Kidney (tissue), 13 donors: ENCODE measurements at regions not wholly inside any gene's neighbourhood (a gene's known extent, or its start where the extent isn't known, plus 50 kb on each side); places are given as distances from the start of the nearest gene placed in this dataset.
A peak's percentile ranks its signal among the peaks of the same experiment; 100 is the strongest.

ENCODE experiments used
- DNase-seq, 5 donors: peaks; one replicate each; pipeline ENCODE4 v3.0.0-alpha.2; 2013 to 2020
- FAIRE-seq: peaks from 2 replicates; lab custom pipeline; 2012; peaks lifted over from hg19 to GRCh38; lab: Jason Lieb, UNC
- H3K27ac ChIP-seq, 2 donors: one replicate each; pipeline ENCODE4 v1.7.0; 2013; ENCODE audit warnings: low read depth in 2 of 2, low read length in 2 of 2, inconsistent platforms in 1 of 2
- H3K27me3 ChIP-seq: one replicate; pipeline ENCODE4 v1.7.1; 2013; ENCODE audit warnings: low read length, inconsistent platforms; ENCODE audit not compliant: control insufficient read depth, insufficient read depth
- H3K36me3 ChIP-seq, 3 donors: one replicate each; pipeline versions ENCODE4 v1.7.0 to v1.7.1; 2013; ENCODE audit warnings: low read length in 3 of 3, control low read depth in 1 of 3, inconsistent platforms in 1 of 3; ENCODE audit not compliant: insufficient read depth in 3 of 3, control insufficient read depth in 2 of 3
- H3K4me1 ChIP-seq, 3 donors: one replicate each; pipeline versions ENCODE4 v1.7.0 to v1.7.1; 2013; ENCODE audit warnings: low read length in 3 of 3, inconsistent platforms in 1 of 3, low read depth in 1 of 3; ENCODE audit not compliant: control insufficient read depth in 2 of 3, insufficient read depth in 2 of 3
- H3K4me3 ChIP-seq, 3 donors: one replicate each; pipeline versions ENCODE4 v1.7.0 to v1.8.1; 2013; ENCODE audit warnings: low read length in 3 of 3, control low read depth in 1 of 3, inconsistent platforms in 1 of 3
- H3K9ac ChIP-seq, 3 donors: one replicate each; pipeline versions ENCODE4 v1.7.0 to v1.7.1; 2013; ENCODE audit warnings: low read length in 3 of 3, control low read depth in 1 of 3, inconsistent platforms in 1 of 3
- H3K9me3 ChIP-seq, 3 donors: one replicate each; pipeline versions ENCODE4 v1.7.0 to v1.7.1; 2013; ENCODE audit warnings: low read length in 3 of 3, control low read depth in 1 of 3, inconsistent platforms in 1 of 3; ENCODE audit not compliant: control insufficient read depth in 2 of 3, insufficient read depth in 1 of 3
- intact Hi-C: fragments of 100-400 bp; cut with DNase I; formaldehyde crosslinking; loops from one replicate; pipeline ENCODE4 v1.11.1; 2022
- TF ChIP-seq, protein P1 (sequence below): IDR thresholded peaks from 3 replicates; pipeline ENCODE4 v1.5.1; 2012; ENCODE audit warnings: mild to moderate bottlenecking, moderate library complexity, borderline replicate concordance; ENCODE audit not compliant: insufficient read depth; ENCODE audit errors: extremely low read depth
- donor health status: control.
- donor health status: control.
- donor health status: control.
- donor health status: control.
- donor health status: control.
- donor health status: DM: yes; HTN: yes; CAD: no.
- donor health status: Normal renal cell carcinoma (clear cell type).

DNA sequence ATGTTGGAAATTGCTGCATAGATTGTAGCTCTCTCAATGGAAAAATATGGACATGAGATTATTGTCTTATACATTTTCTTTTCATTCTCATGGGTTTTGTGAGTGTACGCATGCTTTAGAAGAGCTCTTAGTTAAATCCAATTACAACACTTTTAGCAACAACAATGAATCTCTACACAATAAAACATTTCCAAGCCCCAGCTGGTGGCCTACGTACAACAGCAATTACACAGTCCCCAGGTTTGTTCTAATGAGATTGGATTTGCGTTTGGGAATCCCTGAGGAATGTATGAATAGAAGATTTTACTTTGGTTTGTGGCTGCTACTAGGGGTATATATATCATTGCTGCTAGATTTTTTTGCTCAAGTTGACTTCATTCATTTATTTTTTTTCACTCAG is 98.6 kb downstream of the FHDC1 start:
- intact Hi-C loops: no loop called here
- H3K4me1 ChIP-seq: no peaks in the 10 kb centered on the region
- peaks cover 0 to 3% (median 0%) of the 10 kb centered on the region in 3 donors for H3K9me3 ChIP-seq
- TF ChIP-seq, protein P1, sequence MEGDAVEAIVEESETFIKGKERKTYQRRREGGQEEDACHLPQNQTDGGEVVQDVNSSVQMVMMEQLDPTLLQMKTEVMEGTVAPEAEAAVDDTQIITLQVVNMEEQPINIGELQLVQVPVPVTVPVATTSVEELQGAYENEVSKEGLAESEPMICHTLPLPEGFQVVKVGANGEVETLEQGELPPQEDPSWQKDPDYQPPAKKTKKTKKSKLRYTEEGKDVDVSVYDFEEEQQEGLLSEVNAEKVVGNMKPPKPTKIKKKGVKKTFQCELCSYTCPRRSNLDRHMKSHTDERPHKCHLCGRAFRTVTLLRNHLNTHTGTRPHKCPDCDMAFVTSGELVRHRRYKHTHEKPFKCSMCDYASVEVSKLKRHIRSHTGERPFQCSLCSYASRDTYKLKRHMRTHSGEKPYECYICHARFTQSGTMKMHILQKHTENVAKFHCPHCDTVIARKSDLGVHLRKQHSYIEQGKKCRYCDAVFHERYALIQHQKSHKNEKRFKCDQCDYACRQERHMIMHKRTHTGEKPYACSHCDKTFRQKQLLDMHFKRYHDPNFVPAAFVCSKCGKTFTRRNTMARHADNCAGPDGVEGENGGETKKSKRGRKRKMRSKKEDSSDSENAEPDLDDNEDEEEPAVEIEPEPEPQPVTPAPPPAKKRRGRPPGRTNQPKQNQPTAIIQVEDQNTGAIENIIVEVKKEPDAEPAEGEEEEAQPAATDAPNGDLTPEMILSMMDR: no peak
- FAIRE-seq: no peak
- no peaks in the 10 kb centered on the region for H3K27me3 ChIP-seq
- no peak overlapping the region for H3K4me3 ChIP-seq
- no peak for DNase-seq
- H3K9ac ChIP-seq: no peak overlapping the region
- no peaks in the 10 kb centered on the region for H3K36me3 ChIP-seq
- H3K27ac ChIP-seq: no peak overlapping the region

DNA sequence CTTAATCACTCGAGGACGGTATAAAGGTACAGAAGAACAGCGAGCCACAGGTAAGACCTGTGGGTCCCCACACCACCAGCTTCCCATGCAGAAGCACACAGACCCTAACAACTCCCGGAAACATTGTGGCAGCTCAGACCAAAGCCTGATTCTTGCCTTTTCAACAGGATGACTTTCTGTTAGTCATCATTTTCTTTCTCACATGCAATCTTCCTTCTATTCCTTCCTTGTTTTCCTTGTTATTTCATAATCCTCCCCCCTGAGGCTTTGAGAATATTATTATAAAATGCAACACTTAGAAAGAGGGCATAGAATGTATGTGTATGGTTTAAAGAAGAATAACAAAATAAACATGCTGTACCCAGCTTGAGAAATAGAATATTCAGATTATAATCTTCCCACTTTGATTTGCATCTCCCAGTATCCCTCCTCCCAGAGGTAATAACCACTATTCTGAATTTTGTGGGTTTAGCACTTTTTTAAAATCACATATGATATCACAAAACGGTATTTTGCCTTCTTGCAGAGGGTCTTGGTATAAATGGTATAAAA is 100.9 kb downstream of the FHDC1 start:
- TF ChIP-seq, protein P1: no peak
- Histone ChIP-seq H3K4me1 (no peaks in the 10 kb centered on the region), H3K9me3 (no peaks in the 10 kb centered on the region), H3K36me3 (no peaks in the 10 kb centered on the region), H3K27ac (no peak overlapping the region), H3K27me3 (no peaks in the 10 kb centered on the region), H3K4me3 (no peak overlapping the region), H3K9ac (no peak overlapping the region)
- intact Hi-C loops: no loop called here
- DNase-seq (no peak), FAIRE-seq (no peak)

DNA sequence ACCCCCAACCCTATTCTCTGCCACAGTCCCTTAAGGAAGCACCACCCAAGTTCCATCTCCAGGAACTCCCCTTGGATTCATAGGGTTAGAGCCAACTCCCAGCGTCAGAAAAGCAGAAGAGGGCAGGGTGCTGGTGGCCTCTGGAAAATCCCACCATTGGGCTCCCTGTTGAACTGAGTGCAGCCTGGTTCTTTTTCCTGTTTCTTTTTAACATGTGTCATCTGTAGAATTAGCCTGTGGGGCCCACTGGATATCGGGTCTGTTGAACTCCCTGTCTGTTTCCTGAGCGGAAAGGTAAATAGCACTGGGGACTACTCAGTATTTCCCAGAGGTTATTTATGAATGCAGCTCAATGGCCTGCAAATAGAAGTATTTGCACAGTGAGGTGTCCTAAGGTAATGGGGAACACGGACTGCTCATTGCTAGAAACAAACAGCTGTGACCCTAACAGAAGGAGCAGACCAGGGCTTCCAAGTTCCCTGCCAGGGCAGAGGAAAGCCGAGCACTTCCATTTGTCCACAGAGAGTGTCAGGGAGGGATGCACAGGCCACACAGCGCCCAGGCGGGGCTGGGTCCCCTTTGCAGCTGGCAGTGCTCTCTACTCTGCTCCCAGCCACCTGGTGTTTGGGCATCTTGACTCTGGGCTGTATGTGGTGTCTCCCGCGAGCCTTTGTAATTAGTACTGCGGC is 102.6 kb downstream of the FHDC1 start:
- FAIRE-seq: no peak
- DNase-seq: peak in 1 of 5 donors; percentile 31

More for the DNA sequence above, 102.6 kb downstream of the FHDC1 start:
- TF ChIP-seq, protein P1: no peak
- Histone ChIP-seq H3K9me3 (no peaks in the 10 kb centered on the region), H3K4me1 (no peaks in the 10 kb centered on the region), H3K27ac (no peak overlapping the region), H3K27me3 (no peaks in the 10 kb centered on the region), H3K36me3 (no peaks in the 10 kb centered on the region), H3K9ac (no peak overlapping the region), H3K4me3 (no peak overlapping the region)
- intact Hi-C loops: no loop called here
